Neural progenitor cell (in vitro differentiated cells): ENCODE measurements at regions not wholly inside any gene's neighbourhood (a gene's known extent, or its start where the extent isn't known, plus 50 kb on each side); places are given as distances from the start of the nearest gene placed in this dataset.

Source experiments
- DNase-seq: peaks from one replicate; pipeline ENCODE4 v3.0.0-alpha.2; 2016; ENCODE audit warnings: low spot score
- H2AFZ ChIP-seq: fragments of 200-600 bp; sonication (generic); replicated peaks from 2 replicates; pipeline ENCODE4 v1.6.1; 2016; ENCODE audit warnings: antibody characterized with exemption
- H3F3A ChIP-seq: fragments of 200-600 bp; sonication (generic); 2 replicates; pipeline ENCODE4 v1.6.1; 2016; ENCODE audit warnings: antibody characterized with exemption, low read depth
- H3K27ac ChIP-seq: fragments of 200-600 bp; sonication (generic); 2 replicates; pipeline ENCODE4 v1.5.1; 2016; ENCODE audit warnings: mild to moderate bottlenecking
- H3K27me3 ChIP-seq: fragments of 200-600 bp; sonication (generic); 2 replicates; pipeline ENCODE4 v1.6.1; 2016; ENCODE audit warnings: mild to moderate bottlenecking, moderate library complexity
- H3K36me3 ChIP-seq: fragments of 200-600 bp; sonication (generic); 2 replicates; pipeline ENCODE4 v1.5.1; 2016
- H3K4me1 ChIP-seq: fragments of 200-600 bp; sonication (generic); 2 replicates; pipeline ENCODE4 v1.6.1; 2016; ENCODE audit warnings: mixed run types
- H3K4me2 ChIP-seq: fragments of 200-600 bp; sonication (generic); 2 replicates; pipeline ENCODE4 v1.6.1; 2016
- H3K4me3 ChIP-seq: fragments of 200-600 bp; sonication (generic); 2 replicates; pipeline ENCODE4 v1.5.1; 2016
- H3K79me2 ChIP-seq: fragments of 200-600 bp; sonication (generic); 2 replicates; pipeline ENCODE4 v1.6.1; 2016; ENCODE audit warnings: low read depth
- H3K9ac ChIP-seq: fragments of 200-600 bp; sonication (generic); 2 replicates; pipeline ENCODE4 v1.6.1; 2016
- H3K9me3 ChIP-seq: fragments of 200-600 bp; sonication (generic); 2 replicates; pipeline ENCODE4 v1.5.1; 2016; ENCODE audit warnings: low read depth
- H4K20me1 ChIP-seq: fragments of 200-600 bp; sonication (generic); 2 replicates; pipeline ENCODE4 v1.6.1; 2016; ENCODE audit warnings: low read depth
- H3K27ac Mint-ChIP-seq: 3 replicates; pipeline ENCODE4 v1.8.0; 2021; ENCODE audit warnings: mixed read lengths
- H3K27me3 Mint-ChIP-seq: 2 replicates; pipeline ENCODE4 v1.8.0; 2022; ENCODE audit warnings: low read depth, mild to moderate bottlenecking, inconsistent platforms, moderate library complexity, mixed read lengths; ENCODE audit not compliant: insufficient read depth
- H3K36me3 Mint-ChIP-seq: 3 replicates; pipeline ENCODE4 v1.8.0; 2021; ENCODE audit warnings: mixed read lengths
- H3K4me1 Mint-ChIP-seq: 3 replicates; pipeline ENCODE4 v1.8.0; 2021; ENCODE audit warnings: mixed read lengths
- H3K4me3 Mint-ChIP-seq: 3 replicates; pipeline ENCODE4 v1.8.0; 2021; ENCODE audit warnings: mild to moderate bottlenecking, moderate library complexity, mixed read lengths
- H3K9me3 Mint-ChIP-seq: 3 replicates; pipeline ENCODE4 v1.8.0; 2020; ENCODE audit warnings: mixed read lengths
- EZH2 ChIP-seq: fragments of 200-600 bp; sonication (generic); IDR thresholded peaks from 2 replicates; pipeline ENCODE4 v1.6.1; 2017; ENCODE audit warnings: antibody characterized with exemption, mild to moderate bottlenecking, moderate library complexity
- EZH2phosphoT487 ChIP-seq: fragments of 200-600 bp; sonication (generic); IDR thresholded peaks from 2 replicates; pipeline ENCODE4 v1.6.1; 2017; ENCODE audit warnings: antibody characterized with exemption
- TF ChIP-seq, protein P1 (sequence below): fragments of 200-600 bp; sonication (generic); IDR thresholded peaks from 2 replicates; pipeline ENCODE4 v1.5.1; 2017; ENCODE audit warnings: antibody characterized with exemption, mild to moderate bottlenecking

DNA sequence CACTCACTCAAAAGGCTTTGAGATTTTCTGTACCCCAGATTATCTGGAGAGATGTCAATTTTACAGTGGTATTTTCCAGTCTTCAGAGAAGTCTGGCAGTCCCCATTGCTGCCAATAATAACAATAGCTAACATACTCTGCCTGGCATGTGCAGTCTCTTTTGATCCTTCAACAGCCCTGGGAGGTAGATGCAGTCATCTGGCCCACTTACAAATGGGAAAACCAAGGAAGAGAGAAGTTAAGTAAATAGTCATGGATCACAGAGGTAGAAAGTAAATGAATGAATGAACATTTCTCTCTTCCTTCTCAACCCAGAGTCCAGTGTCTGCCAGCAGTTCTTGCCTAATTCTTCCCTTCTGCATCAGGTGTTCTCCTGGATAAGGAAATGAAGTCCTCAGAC, 113.0 kb upstream of the EDNRA start:
- Histone ChIP-seq H3K4me1 (no peaks in the 10 kb centered on the region), H2AFZ (no peak overlapping the region), H3K27me3 (no peaks in the 10 kb centered on the region), H3K4me2 (no peak overlapping the region), H3K79me2 (no peaks in the 10 kb centered on the region), H3K9ac (no peak overlapping the region), H3K4me3 (no peak overlapping the region), H3K9me3 (peaks cover under 1% of the 10 kb centered on the region), H3K36me3 (no peaks in the 10 kb centered on the region), H4K20me1 (no peaks in the 10 kb centered on the region), H3K27ac (no peak overlapping the region), H3F3A (no peaks in the 10 kb centered on the region)
- TF ChIP-seq, protein P1, sequence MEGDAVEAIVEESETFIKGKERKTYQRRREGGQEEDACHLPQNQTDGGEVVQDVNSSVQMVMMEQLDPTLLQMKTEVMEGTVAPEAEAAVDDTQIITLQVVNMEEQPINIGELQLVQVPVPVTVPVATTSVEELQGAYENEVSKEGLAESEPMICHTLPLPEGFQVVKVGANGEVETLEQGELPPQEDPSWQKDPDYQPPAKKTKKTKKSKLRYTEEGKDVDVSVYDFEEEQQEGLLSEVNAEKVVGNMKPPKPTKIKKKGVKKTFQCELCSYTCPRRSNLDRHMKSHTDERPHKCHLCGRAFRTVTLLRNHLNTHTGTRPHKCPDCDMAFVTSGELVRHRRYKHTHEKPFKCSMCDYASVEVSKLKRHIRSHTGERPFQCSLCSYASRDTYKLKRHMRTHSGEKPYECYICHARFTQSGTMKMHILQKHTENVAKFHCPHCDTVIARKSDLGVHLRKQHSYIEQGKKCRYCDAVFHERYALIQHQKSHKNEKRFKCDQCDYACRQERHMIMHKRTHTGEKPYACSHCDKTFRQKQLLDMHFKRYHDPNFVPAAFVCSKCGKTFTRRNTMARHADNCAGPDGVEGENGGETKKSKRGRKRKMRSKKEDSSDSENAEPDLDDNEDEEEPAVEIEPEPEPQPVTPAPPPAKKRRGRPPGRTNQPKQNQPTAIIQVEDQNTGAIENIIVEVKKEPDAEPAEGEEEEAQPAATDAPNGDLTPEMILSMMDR = no peak
- TF ChIP-seq EZH2phosphoT487 = no peak
- TF ChIP-seq EZH2 = no peak
- Mint-ChIP-seq H3K27ac (no peak overlapping the region), H3K4me1 (no peaks in the 10 kb centered on the region), H3K9me3 (no peaks in the 10 kb centered on the region), H3K27me3 (no peaks in the 10 kb centered on the region), H3K4me3 (no peak overlapping the region), H3K36me3 (no peaks in the 10 kb centered on the region)
- no peak for DNase-seq

DNA sequence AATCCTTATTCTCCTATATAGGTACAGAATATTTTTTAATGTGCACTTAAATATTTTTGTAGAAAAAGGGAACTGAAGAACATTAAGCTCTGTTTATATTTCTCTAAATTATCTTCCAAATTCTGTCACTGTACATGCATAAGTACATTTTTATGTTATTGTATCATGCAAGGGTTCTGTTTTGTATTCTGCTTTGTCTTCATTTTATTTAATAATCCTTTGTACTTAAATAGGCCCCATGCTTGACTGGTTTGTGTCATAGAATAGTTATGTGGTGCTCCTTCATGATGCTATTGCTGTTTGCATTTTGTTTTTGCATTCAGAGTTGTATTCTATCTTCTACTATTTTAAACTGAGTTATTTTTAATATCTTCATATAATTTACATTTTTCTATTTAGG, 111.9 kb upstream of the EDNRA start:
- Histone ChIP-seq H3K4me2 (no peak overlapping the region), H4K20me1 (no peaks in the 10 kb centered on the region), H2AFZ (no peak overlapping the region), H3K9me3 (peaks cover 4% of the 10 kb centered on the region), H3F3A (no peaks in the 10 kb centered on the region), H3K4me1 (no peaks in the 10 kb centered on the region), H3K27me3 (no peaks in the 10 kb centered on the region), H3K27ac (no peak overlapping the region), H3K79me2 (no peaks in the 10 kb centered on the region), H3K4me3 (no peak overlapping the region), H3K36me3 (no peaks in the 10 kb centered on the region), H3K9ac (no peak overlapping the region)
- no peak overlapping the region for H3K4me3 Mint-ChIP-seq
- H3K27me3 Mint-ChIP-seq = no peaks in the 10 kb centered on the region
- no peaks in the 10 kb centered on the region for H3K9me3 Mint-ChIP-seq
- DNase-seq = no peak
- H3K36me3 Mint-ChIP-seq = no peaks in the 10 kb centered on the region
- TF ChIP-seq EZH2 = no peak
- TF ChIP-seq EZH2phosphoT487 = no peak
- TF ChIP-seq, protein P1 = no peak
- H3K27ac Mint-ChIP-seq = no peak overlapping the region
- H3K4me1 Mint-ChIP-seq = no peaks in the 10 kb centered on the region

DNA sequence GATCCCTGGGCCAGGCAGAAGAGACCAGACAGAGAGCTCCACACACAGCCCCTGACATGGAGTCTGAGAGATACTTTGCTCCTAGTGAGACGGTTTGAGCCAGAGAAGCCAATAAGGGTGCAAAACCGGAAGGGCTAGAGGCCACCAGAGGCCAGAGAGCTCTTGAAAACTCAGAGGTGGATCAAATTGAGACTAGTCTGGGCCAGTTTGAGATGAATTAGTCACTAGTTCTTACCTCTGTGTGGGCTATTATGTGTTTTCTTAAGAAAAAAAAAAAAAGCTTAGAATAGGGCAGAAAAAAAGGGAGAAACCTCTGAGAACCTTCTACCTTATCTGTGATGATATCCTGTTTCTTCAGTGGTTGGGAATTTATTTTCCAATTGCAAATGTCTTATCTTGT, 110.4 kb upstream of the EDNRA start:
- H3F3A ChIP-seq = no peaks in the 10 kb centered on the region
- H4K20me1 ChIP-seq = no peaks in the 10 kb centered on the region
- H3K9ac ChIP-seq = no peak overlapping the region
- TF ChIP-seq EZH2 = no peak
- no peak for TF ChIP-seq EZH2phosphoT487
- TF ChIP-seq, protein P1 = no peak
- H2AFZ ChIP-seq = no peak overlapping the region
- H3K4me3 ChIP-seq = no peak overlapping the region
- no peaks in the 10 kb centered on the region for H3K9me3 Mint-ChIP-seq
- no peaks in the 10 kb centered on the region for H3K27me3 ChIP-seq
- H3K9me3 ChIP-seq = peaks cover 4% of the 10 kb centered on the region
- no peaks in the 10 kb centered on the region for H3K36me3 Mint-ChIP-seq
- DNase-seq = no peak
- no peaks in the 10 kb centered on the region for H3K79me2 ChIP-seq
- H3K27ac Mint-ChIP-seq = no peak overlapping the region
- H3K36me3 ChIP-seq = no peaks in the 10 kb centered on the region
- no peaks in the 10 kb centered on the region for H3K4me1 ChIP-seq
- no peak overlapping the region for H3K4me2 ChIP-seq
- H3K27me3 Mint-ChIP-seq = no peaks in the 10 kb centered on the region
- H3K27ac ChIP-seq = no peak overlapping the region
- no peak overlapping the region for H3K4me3 Mint-ChIP-seq
- H3K4me1 Mint-ChIP-seq = no peaks in the 10 kb centered on the region

DNA sequence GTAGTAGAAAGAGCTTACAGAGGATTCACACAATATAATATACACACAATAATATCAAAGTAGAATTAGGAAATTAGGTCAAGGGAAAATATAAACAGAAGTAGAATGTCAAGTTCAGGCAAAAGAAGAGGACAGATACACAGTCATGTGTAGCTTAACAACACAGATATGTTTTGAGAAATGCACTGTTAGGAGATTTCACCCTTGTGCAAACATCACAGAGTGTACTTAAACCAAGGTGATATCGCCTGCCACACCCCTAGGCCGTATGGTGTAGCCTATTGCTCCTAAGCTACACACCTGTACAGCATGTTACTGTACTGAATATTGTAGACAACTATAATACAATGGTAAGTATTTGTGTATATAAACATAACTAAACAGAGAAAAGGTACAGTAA, 110.0 kb upstream of the EDNRA start:
- Histone ChIP-seq H3K27ac (no peak overlapping the region), H3K36me3 (no peaks in the 10 kb centered on the region), H3K9ac (no peak overlapping the region), H4K20me1 (no peaks in the 10 kb centered on the region), H3K4me2 (no peak overlapping the region), H3K4me3 (no peak overlapping the region), H3K79me2 (no peaks in the 10 kb centered on the region), H3F3A (no peaks in the 10 kb centered on the region), H3K27me3 (no peaks in the 10 kb centered on the region), H2AFZ (no peak overlapping the region), H3K4me1 (no peaks in the 10 kb centered on the region), H3K9me3 (peaks cover 4% of the 10 kb centered on the region)
- no peak for TF ChIP-seq EZH2phosphoT487
- no peak for TF ChIP-seq EZH2
- TF ChIP-seq, protein P1 = no peak
- no peak overlapping the region for H3K4me3 Mint-ChIP-seq
- no peak overlapping the region for H3K27ac Mint-ChIP-seq
- no peak for DNase-seq
- no peaks in the 10 kb centered on the region for H3K27me3 Mint-ChIP-seq
- H3K9me3 Mint-ChIP-seq = no peaks in the 10 kb centered on the region
- H3K4me1 Mint-ChIP-seq = no peaks in the 10 kb centered on the region
- H3K36me3 Mint-ChIP-seq = no peaks in the 10 kb centered on the region
